H9 (cell line): ENCODE measurements at regions not wholly inside any gene's neighbourhood (a gene's known extent, or its start where the extent isn't known, plus 50 kb on each side); places are given as distances from the start of the nearest gene placed in this dataset.

ENCODE experiments used
- DNase-seq: peaks from one replicate; pipeline ENCODE4 v3.0.0-alpha.2; 2017
- H2AFZ ChIP-seq: one replicate; pipeline ENCODE4 v1.6.1; 2013; ENCODE audit warnings: mild to moderate bottlenecking, low read length, control low read depth, moderate library complexity
- H2AK5ac ChIP-seq: 2 replicates; pipeline ENCODE4 v1.6.1; 2013; ENCODE audit warnings: low read length, control low read depth, mixed read lengths; ENCODE audit not compliant: insufficient read length
- H2BK120ac ChIP-seq: one replicate; pipeline ENCODE4 v1.6.1; 2013; ENCODE audit warnings: low read depth, mild to moderate bottlenecking, low read length, control low read depth, inconsistent platforms; ENCODE audit not compliant: poor library complexity, severe bottlenecking
- H2BK12ac ChIP-seq: 2 replicates; pipeline ENCODE4 v1.6.1; 2013; ENCODE audit warnings: low read length, control low read depth, mixed read lengths, low read depth; ENCODE audit not compliant: insufficient read length
- H2BK15ac ChIP-seq: 2 replicates; pipeline ENCODE4 v1.6.1; 2013; ENCODE audit warnings: low read depth, low read length, control low read depth
- H2BK20ac ChIP-seq: one replicate; pipeline ENCODE4 v1.6.1; 2013; ENCODE audit warnings: low read depth, mild to moderate bottlenecking, low read length, control low read depth, inconsistent platforms; ENCODE audit not compliant: poor library complexity, severe bottlenecking
- H2BK5ac ChIP-seq: 2 replicates; pipeline ENCODE4 v1.6.1; 2013; ENCODE audit warnings: low read length, control low read depth, mixed read lengths; ENCODE audit not compliant: insufficient read length
- H3K14ac ChIP-seq: 2 replicates; pipeline ENCODE4 v1.6.1; 2013; ENCODE audit warnings: low read length, control low read depth; ENCODE audit not compliant: insufficient read depth
- H3K18ac ChIP-seq: 2 replicates; pipeline ENCODE4 v1.6.1; 2013; ENCODE audit warnings: low read depth, mild to moderate bottlenecking, mixed read lengths, low read length, control low read depth; ENCODE audit not compliant: insufficient read length
- H3K23ac ChIP-seq: 2 replicates; pipeline ENCODE4 v1.6.1; 2013; ENCODE audit warnings: low read length, control low read depth, mixed read lengths, low read depth; ENCODE audit not compliant: insufficient read length
- H3K23me2 ChIP-seq: 2 replicates; pipeline ENCODE4 v1.6.1; 2013; ENCODE audit warnings: low read depth, mild to moderate bottlenecking, mixed read lengths, low read length, control low read depth; ENCODE audit not compliant: insufficient read length, poor library complexity, severe bottlenecking
- H3K27ac ChIP-seq: 2 replicates; pipeline ENCODE4 v1.5.1; 2013; ENCODE audit warnings: low read length, control low read depth, mixed read lengths, low read depth; ENCODE audit not compliant: insufficient read length
- H3K27me3 ChIP-seq: 2 replicates; pipeline ENCODE4 v1.6.1; 2013; ENCODE audit warnings: low read length, control low read depth, inconsistent platforms; ENCODE audit not compliant: insufficient read depth
- H3K4ac ChIP-seq: 2 replicates; pipeline ENCODE4 v1.6.1; 2013; ENCODE audit warnings: low read depth, mild to moderate bottlenecking, control low read depth, inconsistent platforms, low read length, moderate library complexity
- H3K4me1 ChIP-seq: 2 replicates; pipeline ENCODE4 v1.6.1; 2013; ENCODE audit warnings: low read length, control low read depth, inconsistent platforms; ENCODE audit not compliant: insufficient read depth
- H3K4me2 ChIP-seq: 2 replicates; pipeline ENCODE4 v1.6.1; 2013; ENCODE audit warnings: low read length, control low read depth, mixed read lengths; ENCODE audit not compliant: insufficient read length, insufficient read depth
- H3K56ac ChIP-seq: 2 replicates; pipeline ENCODE4 v1.6.1; 2013; ENCODE audit warnings: low read depth, mild to moderate bottlenecking, mixed read lengths, low read length, control low read depth; ENCODE audit not compliant: insufficient read length
- H3K79me1 ChIP-seq: 2 replicates; pipeline ENCODE4 v1.6.1; 2013; ENCODE audit warnings: low read depth, mild to moderate bottlenecking, moderate library complexity, low read length, control low read depth, inconsistent platforms; ENCODE audit not compliant: insufficient read depth, poor library complexity, severe bottlenecking
- H3K79me2 ChIP-seq: 2 replicates; pipeline ENCODE4 v1.6.1; 2013; ENCODE audit warnings: low read length, control low read depth, inconsistent platforms; ENCODE audit not compliant: insufficient read depth
- H3K9ac ChIP-seq: 2 replicates; pipeline ENCODE4 v1.6.1; 2013; ENCODE audit warnings: low read length, control low read depth, mixed read lengths; ENCODE audit not compliant: insufficient read length; ENCODE audit errors: extremely low read depth
- H3K9me3 ChIP-seq: one replicate; pipeline ENCODE4 v1.6.1; 2013; ENCODE audit warnings: low read depth, low read length, inconsistent platforms; ENCODE audit not compliant: control insufficient read depth
- H3T11ph ChIP-seq: one replicate; pipeline ENCODE4 v1.6.1; 2013; ENCODE audit warnings: mild to moderate bottlenecking, low read length, control low read depth, inconsistent platforms
- H4K20me1 ChIP-seq: one replicate; pipeline ENCODE4 v1.6.1; 2013; ENCODE audit not compliant: control insufficient read depth, insufficient read length, insufficient read depth
- H4K5ac ChIP-seq: 2 replicates; pipeline ENCODE4 v1.6.1; 2013; ENCODE audit warnings: low read depth, mild to moderate bottlenecking, mixed read lengths, low read length, control low read depth; ENCODE audit not compliant: insufficient read length
- H4K8ac ChIP-seq: replicated peaks from 2 replicates; pipeline ENCODE4 v1.6.1; 2013; ENCODE audit warnings: low read length, control low read depth, mixed read lengths, low read depth; ENCODE audit not compliant: insufficient read length
- H4K91ac ChIP-seq: 2 replicates; pipeline ENCODE4 v1.6.1; 2013; ENCODE audit warnings: low read depth, mild to moderate bottlenecking, moderate library complexity, mixed read lengths, low read length, control low read depth; ENCODE audit not compliant: insufficient read length
- H3K27ac Mint-ChIP-seq, 3 experiments: 2 replicates in 2 of 3; 3 replicates in 1 of 3; pipeline ENCODE4 v1.8.0; 2020 to 2021; ENCODE audit warnings: mixed read lengths in 3 of 3, mild to moderate bottlenecking in 1 of 3, moderate library complexity in 1 of 3
- H3K27me3 Mint-ChIP-seq: 2 replicates; pipeline ENCODE4 v1.8.0; 2021; ENCODE audit warnings: low read depth, mild to moderate bottlenecking, moderate library complexity, mixed read lengths
- H3K36me3 Mint-ChIP-seq, 3 experiments: 2 replicates in 2 of 3; 3 replicates in 1 of 3; pipeline ENCODE4 v1.8.0; 2020 to 2021; ENCODE audit warnings: low read depth in 3 of 3, mixed read lengths in 3 of 3; ENCODE audit not compliant: insufficient read depth in 1 of 3
- H3K4me1 Mint-ChIP-seq, 2 experiments: 2 replicates each; pipeline ENCODE4 v1.8.0; 2020; ENCODE audit warnings: mixed read lengths in 2 of 2
- H3K4me3 Mint-ChIP-seq, 2 experiments: 2 replicates in 1 of 2; 3 replicates in 1 of 2; pipeline ENCODE4 v1.8.0; 2020 to 2021; ENCODE audit warnings: mild to moderate bottlenecking in 2 of 2, mixed read lengths in 2 of 2, moderate library complexity in 1 of 2
- H3K9me3 Mint-ChIP-seq, 2 experiments: 2 replicates in 1 of 2; 3 replicates in 1 of 2; pipeline ENCODE4 v1.8.0; 2020; ENCODE audit warnings: mild to moderate bottlenecking in 2 of 2, mixed read lengths in 2 of 2, moderate library complexity in 1 of 2
- WGBS: extraction: QIAGEN DNeasy Blood & Tissue Kit; methylation state at CpG from one replicate; pipeline ENCODE4 v1.1.7; 2013; ENCODE audit warnings: missing lambda C conversion rate, low lambda C conversion rate, mixed read lengths; ENCODE audit not compliant: insufficient read length; ENCODE audit errors: extremely low coverage; 5-methylcytosine and 5-hydroxymethylcytosine counted together
- TF ChIP-seq, protein P1 (sequence below): fragments of 200-600 bp; sonication (generic); conservative IDR thresholded peaks from 3 replicates; pipeline ENCODE4 v1.8.0; 2021; ENCODE audit warnings: antibody characterized with exemption, mild to moderate bottlenecking

DNA sequence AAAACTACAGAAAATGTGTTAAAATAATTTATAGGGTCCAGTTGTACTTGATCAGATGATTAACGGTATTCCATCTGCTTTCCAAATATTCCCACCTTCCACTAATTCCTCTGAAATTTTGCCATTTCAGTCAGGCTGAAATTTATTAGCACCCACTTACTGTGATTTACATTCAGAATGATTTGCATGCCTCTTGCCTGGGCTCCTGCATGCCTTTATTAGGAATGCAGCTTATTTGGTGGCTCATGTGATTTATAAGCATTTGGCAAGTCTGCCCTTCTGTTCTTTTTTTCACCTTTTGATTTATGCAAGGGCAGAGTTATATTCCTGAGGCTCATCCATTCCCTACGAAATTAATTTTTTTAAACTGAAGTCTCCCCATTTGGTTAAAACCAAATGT is 1594.5 kb upstream of the PIK3C3 start:
- no peak overlapping the region for H2BK120ac ChIP-seq
- no peak overlapping the region for H4K91ac ChIP-seq
- no peaks in the 10 kb centered on the region for H3K79me1 ChIP-seq
- no peak overlapping the region for H3T11ph ChIP-seq
- Mint-ChIP-seq H3K9me3 (no peaks in the 10 kb centered on the region; a peak in 1 of 5 replicates), H3K4me1 (peaks cover 0 to 5% of the 10 kb centered on the region in 2 experiments; a peak in 2 of 4 replicates), H3K27ac (no peak overlapping the region), H3K4me3 (no peak overlapping the region), H3K36me3 (no peaks in the 10 kb centered on the region), H3K27me3 (no peaks in the 10 kb centered on the region; the same call in 1 of the 2 replicates)
- no peak for DNase-seq
- H2BK12ac ChIP-seq = no peak overlapping the region
- H3K4me1 ChIP-seq = no peaks in the 10 kb centered on the region
- H3K27ac ChIP-seq = no peak overlapping the region
- H3K23ac ChIP-seq = no peak overlapping the region
- H3K18ac ChIP-seq = no peak overlapping the region
- no peak overlapping the region for H4K8ac ChIP-seq
- no peak overlapping the region for H3K14ac ChIP-seq
- no CpG with 5 or more reads among the region's 2 CpGs for WGBS
- TF ChIP-seq, protein P1, sequence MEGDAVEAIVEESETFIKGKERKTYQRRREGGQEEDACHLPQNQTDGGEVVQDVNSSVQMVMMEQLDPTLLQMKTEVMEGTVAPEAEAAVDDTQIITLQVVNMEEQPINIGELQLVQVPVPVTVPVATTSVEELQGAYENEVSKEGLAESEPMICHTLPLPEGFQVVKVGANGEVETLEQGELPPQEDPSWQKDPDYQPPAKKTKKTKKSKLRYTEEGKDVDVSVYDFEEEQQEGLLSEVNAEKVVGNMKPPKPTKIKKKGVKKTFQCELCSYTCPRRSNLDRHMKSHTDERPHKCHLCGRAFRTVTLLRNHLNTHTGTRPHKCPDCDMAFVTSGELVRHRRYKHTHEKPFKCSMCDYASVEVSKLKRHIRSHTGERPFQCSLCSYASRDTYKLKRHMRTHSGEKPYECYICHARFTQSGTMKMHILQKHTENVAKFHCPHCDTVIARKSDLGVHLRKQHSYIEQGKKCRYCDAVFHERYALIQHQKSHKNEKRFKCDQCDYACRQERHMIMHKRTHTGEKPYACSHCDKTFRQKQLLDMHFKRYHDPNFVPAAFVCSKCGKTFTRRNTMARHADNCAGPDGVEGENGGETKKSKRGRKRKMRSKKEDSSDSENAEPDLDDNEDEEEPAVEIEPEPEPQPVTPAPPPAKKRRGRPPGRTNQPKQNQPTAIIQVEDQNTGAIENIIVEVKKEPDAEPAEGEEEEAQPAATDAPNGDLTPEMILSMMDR = no peak
- no peaks in the 10 kb centered on the region for H4K20me1 ChIP-seq
- H4K5ac ChIP-seq = no peak overlapping the region
- H2BK5ac ChIP-seq = no peak overlapping the region
- no peak overlapping the region for H3K4ac ChIP-seq
- H3K56ac ChIP-seq = no peak overlapping the region
- H2BK20ac ChIP-seq = no peak overlapping the region
- H3K4me2 ChIP-seq = no peak overlapping the region
- no peak overlapping the region for H2BK15ac ChIP-seq
- H2AK5ac ChIP-seq = no peak overlapping the region
- H3K27me3 ChIP-seq = no peaks in the 10 kb centered on the region
- no peak overlapping the region for H3K9ac ChIP-seq
- H3K79me2 ChIP-seq = no peaks in the 10 kb centered on the region
- no peaks in the 10 kb centered on the region for H3K23me2 ChIP-seq
- H2AFZ ChIP-seq = no peak overlapping the region
- no peaks in the 10 kb centered on the region for H3K9me3 ChIP-seq
